ENCODE measurements at regions not wholly inside any gene's neighbourhood (a gene's known extent, or its start where the extent isn't known, plus 50 kb on each side); places are given as distances from the start of the nearest gene placed in this dataset.

- Mint-ChIP-seq H3K36me3 (ENCODE audit: low read depth) (no peaks in the 10 kb centered on the region), H3K9me3 (no peaks in the 10 kb centered on the region), H3K27ac (ENCODE audit: unreplicated experiment) (no peak overlapping the region), H3K27me3 (ENCODE audit: low read depth) (no peaks in the 10 kb centered on the region), H3K4me1 (no peaks in the 10 kb centered on the region), H3K4me3 (no peak overlapping the region)
- no peak for TF ChIP-seq CTCF (conservative IDR thresholded peaks at IDR 0.05)
- DNase-seq (ENCODE audit: low read depth, low spot score): no peak
Measured at GRCh38 chr7:109532262-109532992, 962.8 kb downstream of the DNAJB9 start.

- Mint-ChIP-seq H3K4me1 (no peaks in the 10 kb centered on the region), H3K27me3 (ENCODE audit: low read depth) (no peaks in the 10 kb centered on the region), H3K9me3 (no peaks in the 10 kb centered on the region), H3K4me3 (no peak overlapping the region), H3K36me3 (ENCODE audit: low read depth) (no peaks in the 10 kb centered on the region), H3K27ac (ENCODE audit: unreplicated experiment) (no peak overlapping the region)
- TF ChIP-seq CTCF (conservative IDR thresholded peaks at IDR 0.05): no peak
- no peak for DNase-seq (ENCODE audit: low read depth, low spot score)
Measured at GRCh38 chr7:109545686-109546085, 976.0 kb downstream of the DNAJB9 start.

- Mint-ChIP-seq H3K36me3 (ENCODE audit: low read depth) (peaks cover 5% of the 10 kb centered on the region), H3K4me3 (no peak overlapping the region), H3K4me1 (no peaks in the 10 kb centered on the region), H3K9me3 (peaks cover 7% of the 10 kb centered on the region), H3K27me3 (ENCODE audit: low read depth) (peaks cover 2% of the 10 kb centered on the region), H3K27ac (ENCODE audit: unreplicated experiment) (no peak overlapping the region)
- TF ChIP-seq CTCF (conservative IDR thresholded peaks at IDR 0.05): no peak
- no peak for DNase-seq (ENCODE audit: low read depth, low spot score)
Measured at GRCh38 chr7:109549471-109550193, 980.0 kb downstream of the DNAJB9 start.

- no peaks in the 10 kb centered on the region for H3K4me1 Mint-ChIP-seq
- H3K4me3 Mint-ChIP-seq: no peak overlapping the region
- peaks cover 8% of the 10 kb centered on the region for H3K36me3 Mint-ChIP-seq (ENCODE audit: low read depth)
- no peak overlapping the region for H3K27ac Mint-ChIP-seq (ENCODE audit: unreplicated experiment)
- H3K27me3 Mint-ChIP-seq (ENCODE audit: low read depth): peaks cover 2% of the 10 kb centered on the region
- H3K9me3 Mint-ChIP-seq: peaks cover 10% of the 10 kb centered on the region
- TF ChIP-seq CTCF (conservative IDR thresholded peaks at IDR 0.05): no peak
- no peak for DNase-seq (ENCODE audit: low read depth, low spot score)
Measured at GRCh38 chr7:109552017-109552416, 982.3 kb downstream of the DNAJB9 start.

- no peak overlapping the region for H3K4me3 Mint-ChIP-seq
- no peak for DNase-seq (ENCODE audit: low read depth, low spot score)
- H3K27me3 Mint-ChIP-seq (ENCODE audit: low read depth): no peaks in the 10 kb centered on the region
- no peaks in the 10 kb centered on the region for H3K4me1 Mint-ChIP-seq
- no peak overlapping the region for H3K27ac Mint-ChIP-seq (ENCODE audit: unreplicated experiment)
- no peaks in the 10 kb centered on the region for H3K36me3 Mint-ChIP-seq (ENCODE audit: low read depth)
- no peak for TF ChIP-seq CTCF (conservative IDR thresholded peaks at IDR 0.05)
- no peaks in the 10 kb centered on the region for H3K9me3 Mint-ChIP-seq
Measured at GRCh38 chr7:109577265-109577664, 1007.6 kb downstream of the DNAJB9 start.

Measured in neural crest cell (in vitro differentiated cells).